ENCODE measurements at regions not wholly inside any gene's neighbourhood (a gene's known extent, or its start where the extent isn't known, plus 50 kb on each side); places are given as distances from the start of the nearest gene placed in this dataset.

DNA sequence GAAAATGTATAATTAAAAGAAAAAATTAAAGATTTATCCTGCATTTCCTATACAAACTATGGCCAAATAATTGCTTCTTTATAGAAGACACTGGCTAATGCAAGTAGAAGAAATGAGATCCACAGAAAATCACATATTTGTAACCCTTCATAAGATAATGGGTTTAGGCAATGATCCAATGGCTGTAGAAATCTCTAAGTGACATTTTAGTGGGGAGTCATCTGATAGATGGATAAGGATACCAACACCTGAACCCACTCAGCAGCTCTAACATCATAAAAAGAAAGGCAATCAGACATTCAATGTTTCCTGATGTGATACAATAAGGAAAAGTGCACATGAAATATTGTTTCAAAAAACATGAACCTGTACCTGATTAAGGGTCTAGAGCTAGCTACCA, 297.5 kb downstream of the CXCL12 start:
- no peak for DNase-seq

DNA sequence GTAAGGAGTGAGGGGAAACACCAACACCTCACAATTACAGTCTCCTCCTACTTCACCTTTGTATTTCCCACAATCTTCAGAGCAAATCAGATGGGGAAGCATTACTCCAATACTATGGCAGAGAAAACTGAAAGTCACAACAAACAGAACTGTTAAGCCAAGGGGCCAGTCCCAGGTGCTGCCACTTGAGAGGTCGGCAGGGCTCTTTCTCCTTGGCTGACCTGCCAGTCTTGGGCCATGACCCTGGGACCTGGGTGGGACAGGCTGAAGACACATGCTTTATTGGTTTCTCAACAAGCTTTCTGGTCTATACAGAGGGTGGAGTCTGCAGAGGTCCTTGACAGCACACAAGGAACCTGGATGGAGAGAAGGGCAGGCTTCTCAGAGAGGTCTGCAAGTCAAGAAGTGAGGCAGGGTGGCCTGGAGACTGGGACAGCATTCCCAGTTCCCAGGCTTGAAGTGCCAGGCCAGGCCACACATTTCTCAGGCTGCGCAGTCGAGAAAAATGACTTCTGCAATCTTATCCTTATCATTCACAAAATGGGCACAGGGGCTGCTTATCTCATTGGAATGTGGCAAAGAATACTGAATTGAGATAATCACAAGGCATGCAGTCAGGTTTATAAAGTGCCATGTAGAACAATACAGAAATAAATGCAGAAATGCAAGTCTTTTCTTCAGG, 301.0 kb downstream of the CXCL12 start:
- no peak for DNase-seq

DNA sequence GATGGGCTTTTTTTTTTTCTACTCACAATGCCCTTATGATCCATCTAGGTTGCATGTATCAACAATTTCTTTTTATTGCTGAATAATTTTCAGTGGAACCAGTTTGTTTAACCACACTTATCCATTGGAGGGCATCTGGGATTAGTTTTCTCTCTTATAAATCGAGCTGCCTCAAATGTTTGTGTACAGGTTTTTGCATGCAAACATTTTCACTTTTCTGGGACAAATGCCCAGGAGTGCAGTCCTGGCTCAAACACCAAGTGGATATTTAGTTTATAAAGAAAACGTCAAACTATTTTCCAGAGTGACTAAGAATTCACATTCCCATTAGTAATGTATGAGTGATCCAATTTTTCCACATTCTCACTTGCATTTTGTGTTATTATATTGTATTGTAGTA, 313.4 kb downstream of the CXCL12 start:
- no peak for DNase-seq

DNA sequence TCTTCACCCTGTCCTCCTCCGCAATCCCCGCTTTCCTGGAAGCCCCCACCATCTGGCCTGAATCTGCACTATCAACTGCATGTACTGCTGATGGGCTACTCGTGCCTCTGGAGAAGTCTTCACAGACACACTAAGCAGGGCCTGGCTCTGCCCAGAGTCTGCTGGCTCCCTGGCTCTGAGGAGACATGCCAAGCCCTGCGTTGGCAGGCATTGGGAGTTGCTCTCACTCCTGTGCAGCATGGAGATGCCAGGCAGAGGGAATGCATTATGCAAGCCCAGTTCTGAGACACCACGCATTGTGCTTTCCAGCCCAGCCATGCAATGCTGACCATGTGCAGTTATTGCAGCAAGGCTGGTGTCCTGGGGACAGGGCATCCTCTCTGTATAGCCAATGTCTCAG, 314.6 kb downstream of the CXCL12 start:
- no peak for DNase-seq

DNA sequence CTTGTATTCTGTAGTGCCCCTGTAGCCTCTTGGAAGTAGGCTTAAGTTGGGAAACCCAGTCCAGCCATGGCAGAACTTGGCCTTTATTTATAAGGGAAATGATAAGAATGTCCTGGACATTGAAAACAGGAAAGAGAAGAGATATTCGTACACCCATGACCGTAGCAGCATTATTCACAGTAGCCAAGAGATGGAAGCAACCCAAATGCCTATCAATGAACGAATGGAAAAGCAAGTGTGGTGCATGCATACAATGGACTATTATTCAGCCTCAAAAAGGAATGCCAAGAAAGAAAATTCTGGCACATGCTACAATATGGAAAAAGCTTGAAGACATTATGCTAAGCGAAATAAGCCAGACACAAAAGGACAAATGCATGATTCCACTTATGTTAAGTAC, 315.3 kb downstream of the CXCL12 start:
- DNase-seq = no peak

DNA sequence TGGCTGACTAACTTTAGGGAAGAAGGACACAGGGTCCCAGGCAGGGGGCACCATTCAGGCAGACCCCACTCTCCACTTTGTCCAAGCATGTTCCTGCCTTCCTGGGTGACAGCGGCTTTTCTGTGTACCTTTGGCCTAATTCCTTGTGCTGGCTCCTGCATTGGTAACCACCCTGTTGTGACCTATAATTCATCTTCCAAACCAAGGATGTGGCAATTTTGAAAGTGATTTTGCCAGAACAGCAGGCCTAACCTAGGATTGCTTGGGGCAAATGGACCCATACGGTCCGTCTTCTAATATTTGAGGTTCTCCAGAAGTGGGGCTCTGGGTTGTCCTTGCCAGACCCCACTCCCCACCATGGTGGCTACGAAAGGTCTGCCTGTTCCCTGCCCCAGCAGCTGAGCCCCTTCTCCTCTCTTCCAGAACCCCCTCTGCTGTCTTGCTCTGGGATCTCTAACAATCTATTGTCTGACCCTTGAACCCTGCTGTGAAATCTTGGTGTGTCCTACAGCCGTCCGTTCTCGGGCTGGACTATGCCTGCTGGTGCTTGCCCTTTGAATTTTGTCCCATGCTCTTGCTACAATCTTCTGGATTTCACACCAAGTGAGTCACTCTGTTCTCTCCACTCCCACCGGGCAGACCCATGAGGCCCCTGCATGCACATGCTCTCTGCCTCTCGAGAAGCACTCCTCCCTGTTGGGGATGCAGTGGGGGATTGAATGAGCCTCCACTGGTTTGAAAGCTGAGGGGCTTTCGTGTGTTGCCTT, 316.0 kb downstream of the CXCL12 start:
- DNase-seq = no peak

DNA sequence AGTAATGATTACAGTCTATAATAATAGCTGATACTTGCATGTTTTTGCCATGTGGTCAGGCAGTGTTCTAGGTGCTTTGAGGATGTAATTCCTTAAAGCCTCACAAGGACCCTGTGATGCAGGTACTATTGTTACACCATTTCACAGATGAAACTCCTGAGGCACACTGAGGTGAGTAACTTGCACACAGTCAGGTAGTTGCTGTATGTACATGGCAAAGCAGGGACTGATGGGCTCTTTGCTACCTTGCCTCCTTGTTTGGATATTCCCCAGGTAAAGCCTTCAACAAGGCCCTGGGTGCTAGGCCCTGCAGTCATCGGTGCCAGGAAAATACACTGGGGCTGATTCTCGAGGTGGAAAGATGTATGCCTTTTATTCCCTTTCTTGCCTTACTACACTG, 317.5 kb downstream of the CXCL12 start:
- DNase-seq = no peak

DNA sequence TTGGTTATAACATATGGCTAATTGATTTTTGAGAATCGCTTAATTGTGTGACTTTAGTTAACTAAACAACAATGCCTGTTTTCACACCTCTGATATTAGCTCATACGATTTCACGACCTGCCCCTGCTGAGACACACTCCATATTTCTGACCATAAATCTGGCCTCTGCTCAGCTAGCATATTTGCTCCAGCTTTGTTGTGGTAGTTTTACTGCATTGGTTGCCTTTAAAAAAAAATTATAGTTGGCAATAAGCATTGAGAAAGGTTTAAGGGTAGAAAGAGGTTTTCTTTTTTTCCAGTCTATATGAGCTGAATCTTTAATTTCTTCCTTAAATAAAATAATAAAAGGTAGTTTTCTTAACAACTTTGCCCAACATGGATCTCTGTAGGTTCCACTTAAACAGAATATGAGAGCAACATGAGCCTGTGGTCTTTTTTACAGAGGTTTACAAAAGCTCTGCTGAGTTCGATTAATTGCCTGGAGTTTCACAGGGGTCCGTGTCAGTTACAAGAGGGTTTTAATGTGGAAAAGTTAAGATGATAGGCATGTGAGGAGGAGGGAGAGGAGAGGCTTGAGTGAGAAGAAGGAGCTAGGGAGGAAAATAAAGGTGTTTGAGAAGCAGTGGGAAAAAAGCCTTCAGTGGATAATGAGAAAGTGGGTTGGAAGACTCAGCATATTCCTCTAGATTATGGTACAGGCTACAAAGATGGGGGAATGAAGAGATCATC, 318.2 kb downstream of the CXCL12 start:
- DNase-seq = no peak

DNA sequence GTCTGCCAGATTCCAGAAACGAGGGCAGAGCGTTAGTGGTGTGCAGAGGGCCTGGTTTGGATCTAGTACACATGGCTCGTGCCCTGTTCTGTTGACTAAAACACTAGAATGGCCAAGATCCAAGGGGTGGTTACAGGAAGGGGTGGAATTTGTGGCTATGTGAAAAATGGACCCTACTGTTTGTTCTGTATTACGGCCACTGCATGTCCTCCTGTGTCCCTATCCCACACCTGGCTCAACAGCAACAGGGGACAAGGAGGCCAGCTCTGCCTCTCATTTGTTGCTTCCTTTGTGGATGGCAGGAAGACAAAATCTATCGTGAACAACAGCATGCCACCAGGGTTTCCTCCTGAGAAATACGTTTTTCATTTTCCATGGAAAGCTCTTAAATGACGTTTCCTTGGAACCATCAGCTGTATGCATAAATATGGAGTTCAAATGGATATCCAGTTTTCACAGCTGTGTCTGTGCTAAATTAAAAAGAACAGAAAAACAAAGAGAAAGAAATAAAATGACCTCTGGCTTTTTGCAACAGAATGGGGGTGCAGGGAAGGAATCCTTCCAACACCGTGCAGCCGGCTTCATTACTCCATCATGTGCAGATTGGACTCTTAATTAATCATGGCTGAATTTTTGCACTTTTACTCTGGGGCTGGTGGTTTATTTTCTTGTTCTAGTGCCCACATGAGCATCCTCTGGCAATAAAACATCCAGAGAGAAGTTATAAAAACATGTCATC, 318.9 kb downstream of the CXCL12 start:
- no peak for DNase-seq

DNA sequence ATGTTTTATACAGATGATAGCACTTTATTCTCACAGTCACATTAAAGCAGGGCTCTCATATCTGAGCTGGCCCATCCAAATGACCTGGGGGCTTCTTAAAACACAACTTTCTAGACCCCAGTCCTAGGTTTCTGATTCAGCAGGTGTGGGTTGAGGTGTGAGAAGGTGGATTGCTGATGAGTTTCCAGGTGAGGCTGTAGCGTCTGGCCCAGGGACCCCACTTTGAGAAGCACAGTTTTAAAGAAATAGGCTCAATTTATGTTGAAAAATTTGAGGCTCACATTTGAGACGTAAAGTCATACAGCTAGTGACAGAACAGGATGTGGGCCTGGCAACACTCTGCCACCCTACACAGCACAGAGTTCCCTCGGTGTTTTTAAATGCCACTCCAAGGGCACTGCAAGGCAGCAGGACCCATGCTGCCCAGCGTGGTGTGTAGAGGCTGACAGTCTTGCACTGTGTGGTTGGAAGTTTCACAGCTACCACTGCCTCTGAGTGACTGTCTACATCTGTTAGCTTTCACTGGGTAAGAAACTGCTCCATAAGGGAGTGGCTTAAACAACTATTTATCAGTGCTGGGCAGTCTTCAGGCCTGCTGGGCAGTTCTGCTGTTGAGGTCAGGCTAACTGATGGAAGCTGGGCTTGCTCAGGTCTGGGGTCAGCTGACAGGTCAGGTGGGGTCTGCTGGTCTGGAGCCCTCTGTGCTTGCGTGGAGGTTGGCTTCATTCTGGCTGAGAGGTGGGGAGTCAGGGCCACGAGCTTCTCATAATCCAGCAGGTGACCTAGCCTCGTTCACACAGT, 319.7 kb downstream of the CXCL12 start:
- DNase-seq = no peak

DNA sequence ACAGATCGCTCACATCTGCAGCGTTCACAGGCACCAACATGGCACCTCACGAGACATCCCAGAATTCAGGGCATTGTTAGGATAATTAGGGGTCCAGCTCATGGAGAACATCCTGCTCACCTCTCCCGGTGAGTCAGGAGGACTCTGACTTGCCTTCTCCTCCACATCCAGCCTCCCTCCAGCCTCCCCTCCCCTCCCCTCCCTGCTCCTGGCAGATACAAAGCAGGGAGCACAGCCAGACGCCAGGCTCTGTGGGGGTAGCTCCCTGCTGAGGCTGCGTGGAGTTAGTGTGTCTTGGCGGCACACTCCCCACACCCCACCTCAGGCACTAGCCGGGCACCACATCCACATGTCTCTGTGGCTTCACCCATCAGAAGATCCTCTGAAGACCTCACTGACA, 320.6 kb downstream of the CXCL12 start:
- no peak for DNase-seq

DNA sequence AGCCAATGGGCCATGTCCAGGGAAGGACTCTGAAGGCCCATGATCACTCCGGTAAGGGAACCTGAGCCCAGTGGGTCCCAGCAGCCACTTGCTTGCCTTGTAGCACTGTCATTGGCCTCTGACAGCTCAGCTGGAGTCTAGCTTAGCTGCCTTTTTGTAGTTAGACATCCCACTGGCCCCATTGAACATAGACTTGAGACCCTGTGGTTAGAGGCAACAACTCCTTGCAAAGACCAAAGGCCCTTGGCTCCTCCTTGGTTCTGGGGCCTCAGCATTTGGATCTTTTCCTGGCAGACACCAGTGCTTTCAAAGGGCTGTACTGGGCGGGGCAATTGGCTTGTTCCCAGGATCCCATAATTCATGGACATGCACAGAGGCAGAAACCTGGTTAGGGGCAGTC, 321.2 kb downstream of the CXCL12 start:
- DNase-seq = no peak

DNA sequence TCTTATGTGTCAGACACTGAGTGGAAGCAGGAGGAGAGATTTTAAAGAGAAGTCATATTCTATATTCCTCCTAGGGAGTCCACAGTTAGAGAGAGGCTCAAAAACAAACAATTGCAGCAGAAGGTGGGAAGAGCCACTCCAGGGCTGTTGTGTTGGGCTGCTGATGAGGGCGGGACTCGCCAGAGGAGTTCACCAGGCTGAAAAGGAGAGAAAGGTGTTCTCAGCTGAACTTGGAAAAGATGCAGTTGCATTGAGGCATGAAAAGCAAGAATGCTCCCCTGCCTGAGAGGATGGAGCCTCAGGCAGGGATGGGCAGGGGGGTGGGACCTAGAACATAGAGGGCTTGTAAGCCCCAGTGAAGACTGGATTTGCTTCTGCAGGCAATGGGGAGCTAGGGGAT, 324.2 kb downstream of the CXCL12 start:
- no peak for DNase-seq

DNA sequence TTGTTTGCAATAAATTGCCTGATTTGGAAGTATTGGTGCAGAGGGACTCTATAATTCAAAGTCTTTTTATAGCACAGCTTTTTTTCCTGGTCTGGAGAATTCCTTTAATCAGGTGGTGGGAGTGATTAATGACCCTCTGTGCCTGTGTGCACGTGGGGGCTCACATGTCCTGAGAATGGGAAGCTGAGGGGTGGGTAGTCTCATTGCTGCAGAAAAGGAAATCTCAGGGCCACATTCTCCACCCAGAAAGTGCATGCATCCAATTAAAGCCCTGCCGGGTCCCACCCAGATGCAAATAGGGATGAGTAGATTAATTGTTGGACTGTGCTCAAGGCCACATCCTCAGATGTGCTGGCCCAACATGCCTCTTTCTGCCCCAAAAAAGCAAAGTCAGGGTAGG, 324.7 kb downstream of the CXCL12 start:
- no peak for DNase-seq

DNA sequence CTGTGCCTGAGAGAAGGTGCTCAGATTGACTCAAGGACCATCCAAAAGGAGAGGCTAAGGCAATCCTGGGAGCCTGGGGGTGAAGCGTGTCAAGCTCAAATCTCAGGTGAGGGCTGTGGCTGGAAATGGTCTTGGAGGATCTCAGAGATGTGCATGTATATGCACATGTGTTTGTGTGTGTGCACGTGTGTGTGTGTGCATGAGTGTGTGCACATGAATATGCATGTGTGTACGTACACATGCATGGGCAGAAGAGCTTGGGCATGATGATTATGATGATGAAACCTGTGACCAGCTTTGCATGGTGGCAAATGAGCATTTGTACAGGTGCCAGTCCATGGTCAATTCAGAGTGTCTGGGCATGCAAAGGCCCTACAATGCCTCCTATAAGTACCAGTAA, 326.6 kb downstream of the CXCL12 start:
- DNase-seq = no peak

DNA sequence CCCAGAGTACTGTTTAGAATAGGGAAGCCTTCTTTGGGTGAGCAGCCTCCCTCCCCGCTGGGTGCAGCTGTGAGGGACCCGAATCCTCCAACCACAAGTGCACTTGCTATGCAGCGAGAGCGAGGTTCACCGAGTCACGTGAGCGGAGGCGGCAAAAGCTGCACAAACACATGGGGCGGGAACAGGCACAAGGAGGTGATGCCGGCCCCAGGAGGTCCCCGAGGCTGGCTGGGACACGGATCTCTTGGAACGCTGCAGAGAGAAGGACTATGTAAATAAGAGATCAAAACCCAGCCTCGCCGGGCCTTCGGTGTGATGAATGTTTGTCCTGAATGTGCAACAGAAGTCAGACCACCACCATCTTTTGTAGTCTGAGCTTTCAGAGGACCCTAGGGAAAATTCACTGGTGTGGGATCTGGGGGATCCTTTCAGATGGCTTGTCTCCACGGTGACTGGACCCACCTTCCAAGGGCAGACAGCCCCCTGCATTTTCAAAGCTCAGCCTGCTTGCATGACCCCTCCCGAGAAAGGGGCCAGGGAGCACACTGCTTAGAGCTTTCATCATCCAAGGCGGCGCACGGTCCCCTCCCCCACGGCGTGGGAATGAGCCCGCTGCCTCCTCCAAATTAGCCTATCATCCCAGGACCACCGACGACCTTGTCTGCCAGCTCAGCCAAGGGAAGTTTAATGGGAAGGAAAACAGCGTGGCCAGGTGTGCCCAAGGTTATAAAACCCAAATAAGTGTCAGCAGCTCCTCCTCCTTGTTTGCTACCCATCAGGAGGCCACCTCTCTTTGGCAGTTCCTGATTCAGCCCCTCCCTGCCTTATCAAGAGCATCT, 327.7 kb downstream of the CXCL12 start:
- no peak for DNase-seq

DNA sequence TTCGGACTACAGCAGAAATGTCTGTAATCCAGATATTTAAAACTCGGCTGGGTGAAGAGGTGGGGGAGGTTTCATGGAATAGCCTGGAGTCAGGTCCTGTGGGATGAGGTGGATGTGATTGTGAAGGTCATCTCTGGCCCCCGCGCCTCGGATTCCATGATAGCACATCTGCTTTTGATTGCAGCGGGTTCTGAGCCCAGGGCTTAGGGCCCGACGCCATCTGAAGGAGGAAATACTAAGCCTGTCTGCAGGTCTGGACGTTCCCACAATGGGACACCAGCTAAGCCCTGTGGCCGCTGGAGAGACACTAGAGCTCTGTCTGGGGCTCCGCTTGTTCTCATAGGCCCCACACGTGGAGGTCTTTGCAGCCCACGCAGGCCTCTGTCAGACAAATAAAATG, 328.7 kb downstream of the CXCL12 start:
- DNase-seq = no peak

DNA sequence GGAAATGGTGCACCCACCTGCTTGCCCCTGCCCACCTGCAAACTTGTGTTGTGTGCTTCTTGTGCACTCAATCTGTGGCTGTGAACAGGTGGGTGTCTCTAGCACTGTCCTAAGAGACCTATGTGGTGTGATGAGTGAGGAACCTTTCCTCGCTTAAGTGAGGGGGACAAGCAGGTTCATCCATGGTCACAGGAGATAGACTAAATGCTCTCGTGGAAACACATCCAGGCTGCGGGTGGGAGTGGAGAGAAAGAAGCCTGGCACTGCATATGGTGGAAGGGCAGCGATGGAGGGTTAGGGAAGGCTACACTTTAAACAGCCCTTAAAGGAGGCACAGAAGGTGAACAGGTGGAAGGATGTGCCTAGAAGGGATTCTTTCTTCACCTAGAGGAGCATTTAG, 330.9 kb downstream of the CXCL12 start:
- no peak for DNase-seq

DNA sequence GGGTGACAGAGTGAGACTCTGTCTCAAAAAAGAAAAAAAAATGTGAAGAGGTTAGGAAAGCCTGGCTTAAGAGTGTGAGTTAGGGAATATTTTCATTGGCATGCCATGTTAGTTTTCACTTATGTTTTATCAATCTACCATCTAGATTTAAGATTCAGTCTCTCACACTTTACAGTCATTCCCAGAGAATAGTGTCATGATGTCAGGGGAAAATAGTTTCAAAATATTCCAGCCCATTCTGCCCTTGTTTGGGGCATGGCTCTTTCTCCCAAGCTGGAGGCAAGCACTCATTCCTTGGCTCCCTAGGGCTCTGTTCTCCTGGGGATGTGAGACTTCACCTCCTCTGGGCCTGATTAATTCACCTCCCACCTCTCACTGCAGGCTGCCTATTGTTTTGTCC, 331.5 kb downstream of the CXCL12 start:
- no peak for DNase-seq

DNA sequence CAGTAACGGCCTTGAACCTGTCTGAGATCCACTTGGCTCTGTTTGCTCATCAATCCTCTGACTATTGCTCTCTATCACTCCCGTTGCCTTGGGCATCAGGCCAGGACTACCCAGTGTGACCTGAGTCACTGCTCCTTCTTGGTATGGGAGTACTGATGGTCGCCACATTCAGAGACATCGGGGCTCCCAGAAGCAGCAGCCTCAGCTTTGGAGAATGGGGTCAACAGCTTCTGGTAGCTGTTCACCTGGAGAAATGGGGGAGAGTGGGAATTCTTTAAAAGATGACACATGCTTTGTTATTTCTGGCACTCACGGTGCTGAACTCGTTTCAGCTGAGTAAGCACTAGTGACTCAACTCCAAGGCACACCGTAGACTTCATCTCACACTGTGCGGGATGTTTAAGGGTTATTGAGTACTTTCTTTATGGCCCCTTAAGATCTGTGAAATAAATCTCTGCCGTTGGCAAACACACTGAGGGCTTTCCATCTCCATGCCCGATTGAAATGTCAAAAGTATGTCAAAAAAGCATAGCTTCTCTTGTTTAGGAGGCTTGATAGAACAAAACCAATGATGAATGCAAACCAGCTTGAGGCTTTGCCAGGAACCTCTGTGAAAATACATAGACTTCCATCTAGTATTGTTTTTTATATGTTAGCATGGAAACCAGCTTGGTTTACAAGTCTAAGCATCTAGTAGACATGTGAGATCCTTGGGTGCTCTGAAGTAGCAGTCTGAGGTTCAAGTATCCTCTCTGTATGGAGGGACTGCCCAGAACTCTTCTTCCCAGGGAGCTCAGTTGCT, 333.1 kb downstream of the CXCL12 start:
- no peak for DNase-seq

DNA sequence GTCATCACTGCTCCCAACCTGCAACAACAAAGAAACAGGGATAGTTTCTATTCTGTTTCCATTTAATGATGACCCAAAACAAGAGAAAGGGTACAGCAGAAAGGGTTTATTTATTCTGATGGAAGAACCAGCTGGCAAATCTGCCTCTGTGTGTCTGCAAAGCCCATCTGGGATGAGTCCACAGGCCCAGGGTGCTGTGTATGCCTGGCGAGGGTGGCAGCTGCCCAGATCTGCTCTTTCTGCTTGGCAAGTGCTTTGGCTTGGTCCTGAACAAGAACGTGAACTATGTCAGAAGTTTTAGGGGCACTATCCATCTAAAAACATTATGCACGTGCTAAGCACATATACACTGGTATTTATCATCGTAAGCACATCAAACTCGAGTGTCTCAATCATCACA, 333.8 kb downstream of the CXCL12 start:
- DNase-seq = no peak

Measured in stimulated activated CD4-positive, alpha-beta T cell treated with anti-CD3 and anti-CD28 coated beads, Interleukin-12 subunit alpha, Interleukin-12 subunit beta, amount 100 ng/mL, for 4 hours (primary cell).